ENCODE measurements at regions not wholly inside any gene's neighbourhood (a gene's known extent, or its start where the extent isn't known, plus 50 kb on each side); places are given as distances from the start of the nearest gene placed in this dataset.
"Not testable (repeated sequence)": the region's sequence is repeated elsewhere in the genome, so short reads cannot be mapped to it uniquely, and the experiment has no call there.

DNA sequence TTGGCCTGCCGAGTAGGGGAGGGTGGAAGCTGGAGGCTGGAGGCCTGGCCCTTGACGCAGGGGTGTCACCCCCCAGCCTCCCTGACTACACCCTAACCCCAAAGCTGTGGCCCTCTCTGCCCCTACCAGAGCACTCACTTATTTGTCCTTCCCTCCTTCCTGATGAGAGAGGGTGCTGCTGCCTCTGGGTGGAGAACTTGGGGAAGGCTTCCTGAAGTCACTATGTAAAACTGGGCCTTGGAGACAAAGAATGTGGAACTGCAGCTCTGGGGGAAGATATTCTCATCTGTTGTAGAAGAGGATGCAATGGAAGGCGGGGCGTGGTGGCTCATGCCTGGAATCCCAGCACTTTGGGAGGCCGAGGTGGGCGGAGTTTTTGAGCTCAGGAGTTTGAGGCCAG lies 485.2 kb downstream of the ZNF536 start:
- no peak for DNase-seq

DNA sequence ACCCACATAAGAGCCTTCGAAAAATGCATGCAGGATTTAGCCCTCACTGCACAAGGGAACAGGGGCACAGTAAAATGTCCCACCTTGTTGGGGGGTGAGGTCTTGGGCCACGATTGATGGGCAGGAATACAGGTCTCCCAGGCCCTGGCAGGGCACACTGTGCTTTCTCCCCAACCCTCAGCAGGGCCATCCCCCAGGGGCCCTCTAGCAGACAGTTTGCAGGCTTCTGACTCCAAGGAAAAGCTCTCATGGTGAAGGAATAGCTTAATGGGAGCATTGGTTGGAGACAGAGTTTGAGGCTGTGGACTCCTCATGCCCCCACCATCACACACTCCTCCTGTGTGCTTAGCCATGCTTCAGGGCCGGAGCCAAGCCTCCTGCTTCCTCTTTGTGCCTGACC lies 484.6 kb downstream of the ZNF536 start:
- DNase-seq = no peak

DNA sequence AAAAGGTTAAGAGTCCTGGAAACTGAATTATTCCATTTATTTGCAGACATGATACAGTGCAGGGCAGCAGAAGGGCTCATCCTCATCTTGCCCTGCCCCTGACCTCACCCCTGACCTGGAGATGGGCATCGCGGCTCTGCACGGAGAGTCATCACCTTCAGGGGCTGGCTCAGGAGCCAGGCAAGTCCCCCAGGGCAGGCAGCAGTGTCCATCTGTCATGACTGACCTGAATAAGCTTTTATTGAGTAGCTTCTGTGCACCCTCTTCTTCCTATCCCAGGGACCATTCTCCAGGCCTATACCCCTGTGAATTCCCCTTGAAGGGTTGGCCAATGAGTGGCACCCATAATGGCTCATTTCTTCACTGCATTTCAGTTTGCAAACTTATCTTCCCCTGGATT lies 484.2 kb downstream of the ZNF536 start:
- no peak for DNase-seq

GRCh38 chr19:30855442-30855841 lies 483.3 kb downstream of the ZNF536 start:
- DNase-seq = no peak

DNA sequence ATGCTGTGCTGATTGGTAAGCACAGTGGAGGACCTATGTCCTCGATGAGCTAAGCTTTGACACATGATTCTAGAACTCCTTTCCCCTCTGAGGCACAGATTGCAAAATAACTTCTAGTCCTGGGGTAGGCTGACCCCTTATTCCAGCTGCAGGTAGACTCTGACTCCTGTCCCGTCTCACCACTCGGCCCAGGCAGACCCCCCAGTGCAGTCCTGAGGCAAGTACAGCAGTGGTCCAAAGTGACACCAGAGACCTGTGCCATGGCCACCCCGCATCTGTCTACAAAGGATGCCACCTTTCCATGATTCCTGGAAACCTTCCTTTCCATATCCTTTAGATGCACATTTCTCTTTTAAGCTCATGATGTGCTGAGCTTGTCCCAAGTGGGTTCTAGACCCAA lies 482.5 kb downstream of the ZNF536 start:
- DNase-seq = no peak

GRCh38 chr19:30854207-30854606 lies 482.0 kb downstream of the ZNF536 start:
- no peak for DNase-seq

- no peak for DNase-seq
These were observed 480.9 kb downstream of the ZNF536 start for GRCh38 chr19:30853036-30853435.

DNA sequence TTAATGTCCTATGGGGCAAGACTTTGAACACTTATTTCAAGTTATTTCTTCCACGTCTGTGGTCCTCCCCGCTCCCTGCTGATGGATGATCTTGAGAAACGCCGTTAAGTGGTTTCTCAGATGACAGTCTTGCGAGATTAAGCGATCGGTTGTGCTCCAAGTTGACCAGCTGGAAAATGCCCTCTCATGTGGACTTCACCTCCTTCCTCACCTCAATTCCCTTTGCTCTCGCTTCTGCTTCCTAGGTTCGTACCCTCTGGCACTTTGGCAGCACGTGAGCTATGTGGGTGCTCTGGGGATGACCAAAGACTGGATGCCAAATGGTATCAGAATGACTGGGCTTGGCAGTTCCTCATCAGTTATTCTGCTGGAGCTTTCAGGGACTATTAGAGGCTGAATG lies 480.0 kb downstream of the ZNF536 start:
- no peak for DNase-seq

DNA sequence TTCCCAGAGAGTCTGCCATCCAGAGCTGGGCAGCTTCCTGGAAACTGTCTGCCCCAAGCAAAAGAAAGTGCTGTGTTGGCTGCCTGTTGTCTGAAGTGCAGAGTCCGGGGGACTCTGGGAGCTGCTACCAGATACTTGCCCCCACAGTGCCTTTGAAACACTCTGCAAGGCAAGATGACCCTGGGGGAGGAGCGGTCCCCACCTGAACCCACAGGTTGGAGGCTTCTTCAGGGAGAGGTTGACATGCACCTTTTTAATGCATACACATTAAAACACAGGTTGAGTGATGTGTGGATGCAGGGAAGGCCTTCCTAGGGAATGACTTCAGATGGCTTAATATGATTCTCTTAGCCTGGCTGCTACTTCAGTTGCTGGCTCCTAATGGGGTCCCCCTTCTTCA lies 479.5 kb downstream of the ZNF536 start:
- DNase-seq = no peak

GRCh38 chr19:30848636-30849425 lies 476.6 kb downstream of the ZNF536 start:
- DNase-seq = no peak

DNA sequence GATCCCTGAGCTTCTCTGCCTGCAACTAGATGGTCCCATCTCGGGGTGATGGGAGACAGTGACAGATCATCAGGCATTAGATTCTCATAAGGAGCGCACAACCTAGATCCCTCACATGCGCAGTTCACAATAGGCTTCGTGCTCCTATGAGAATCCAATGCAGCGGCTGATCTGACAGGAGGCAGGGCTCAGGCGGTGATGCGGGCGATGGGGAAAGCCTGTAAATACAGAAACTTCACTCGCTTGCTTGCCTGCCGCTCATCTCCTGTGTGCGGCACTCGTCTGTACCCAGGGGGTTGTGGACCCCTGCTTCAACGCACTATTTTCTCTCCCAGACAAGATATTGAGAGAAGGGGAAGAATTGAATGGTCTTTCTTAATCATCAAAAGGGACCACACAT lies 473.9 kb downstream of the ZNF536 start:
- DNase-seq = no peak

- DNase-seq = no peak
These were observed 470.7 kb downstream of the ZNF536 start for GRCh38 chr19:30842926-30843325.

DNA sequence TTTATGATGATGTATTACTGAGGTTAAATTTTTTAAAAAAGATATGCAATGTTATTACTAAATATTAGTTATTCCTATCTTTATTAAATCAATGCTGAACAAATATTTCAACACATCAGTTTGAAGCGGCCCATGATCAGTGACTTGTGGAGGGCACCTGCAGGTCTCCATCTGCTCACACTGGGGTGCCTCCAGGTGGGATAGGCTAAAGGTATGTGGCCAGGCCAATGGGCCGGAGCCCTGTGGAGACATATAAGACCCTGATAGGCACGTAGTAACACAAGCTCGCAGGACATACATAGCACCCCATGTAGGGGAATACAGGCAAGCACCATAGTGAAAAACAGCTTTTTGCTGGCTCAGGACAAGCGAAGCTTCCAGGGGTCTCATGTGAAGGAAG lies 469.8 kb downstream of the ZNF536 start:
- no peak for DNase-seq

GRCh38 chr19:30830875-30831274 lies 458.7 kb downstream of the ZNF536 start:
- no peak for DNase-seq

DNA sequence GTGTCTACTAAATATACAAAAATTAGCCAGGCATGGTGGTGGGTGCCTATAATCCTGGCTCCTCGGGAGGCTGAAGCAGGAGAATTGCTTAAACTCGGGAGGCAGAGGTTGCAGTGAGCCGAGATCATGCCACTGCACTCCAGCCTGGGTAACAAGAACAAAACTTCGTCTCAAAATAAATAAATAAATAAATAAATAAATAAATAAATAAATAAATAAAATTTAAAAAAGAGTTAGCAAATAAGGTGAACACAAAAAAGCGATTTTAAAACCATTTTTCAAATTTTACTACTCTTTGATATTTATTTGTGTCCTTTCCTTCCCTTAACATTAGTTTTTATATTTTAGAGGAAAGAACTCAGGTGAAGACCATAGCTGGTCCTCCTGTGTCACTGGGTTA lies 453.3 kb downstream of the ZNF536 start:
- DNase-seq = not testable (repeated sequence)

GRCh38 chr19:30824809-30825208 lies 452.6 kb downstream of the ZNF536 start:
- DNase-seq = no peak

GRCh38 chr19:30817965-30818567 lies 445.9 kb downstream of the ZNF536 start:
- no peak for DNase-seq

GRCh38 chr19:30817197-30817596 lies 445.0 kb downstream of the ZNF536 start:
- no peak for DNase-seq

DNA sequence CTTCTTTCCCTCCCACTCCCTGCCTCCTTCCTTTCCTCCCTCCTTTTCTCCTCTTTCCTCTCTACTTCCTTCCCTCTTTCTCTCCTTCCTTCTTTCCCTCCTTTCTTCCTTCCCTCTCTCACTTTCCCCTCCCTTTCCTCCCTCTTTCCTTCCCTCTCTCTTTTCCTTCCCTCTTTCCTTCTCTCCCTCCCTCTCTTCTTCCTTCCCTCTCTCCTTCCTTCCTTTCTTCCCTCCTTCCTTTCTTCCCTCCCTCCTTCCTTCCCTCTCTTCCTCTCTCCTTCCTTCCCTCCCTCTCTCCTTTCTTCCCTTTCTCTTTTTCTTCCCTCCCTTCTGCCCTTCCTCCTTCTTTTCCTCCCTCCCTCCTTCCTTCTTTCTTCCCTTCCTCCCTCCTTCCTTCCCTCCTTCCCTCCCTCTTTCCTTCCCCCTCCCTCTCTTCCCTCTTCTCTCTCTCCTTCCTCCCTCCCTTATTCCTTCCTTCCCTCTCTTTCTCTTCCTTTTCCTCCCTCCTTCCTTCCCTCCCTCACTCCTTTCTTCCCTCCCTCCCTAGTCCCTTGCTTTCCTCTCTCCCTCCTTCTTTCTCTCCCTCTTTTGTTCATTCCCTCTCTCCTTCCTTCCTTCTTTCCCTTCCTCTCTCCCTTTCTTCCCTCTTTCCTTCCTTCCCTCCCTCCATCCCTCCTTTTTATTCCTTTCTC lies 443.9 kb downstream of the ZNF536 start:
- no peak for DNase-seq

- DNase-seq = no peak
These were observed 440.0 kb downstream of the ZNF536 start for GRCh38 chr19:30812099-30812678.

- DNase-seq = no peak
These were observed 439.4 kb downstream of the ZNF536 start for GRCh38 chr19:30811397-30812098.

- no peak for DNase-seq
These were observed 438.5 kb downstream of the ZNF536 start for GRCh38 chr19:30810726-30811125.

DNA sequence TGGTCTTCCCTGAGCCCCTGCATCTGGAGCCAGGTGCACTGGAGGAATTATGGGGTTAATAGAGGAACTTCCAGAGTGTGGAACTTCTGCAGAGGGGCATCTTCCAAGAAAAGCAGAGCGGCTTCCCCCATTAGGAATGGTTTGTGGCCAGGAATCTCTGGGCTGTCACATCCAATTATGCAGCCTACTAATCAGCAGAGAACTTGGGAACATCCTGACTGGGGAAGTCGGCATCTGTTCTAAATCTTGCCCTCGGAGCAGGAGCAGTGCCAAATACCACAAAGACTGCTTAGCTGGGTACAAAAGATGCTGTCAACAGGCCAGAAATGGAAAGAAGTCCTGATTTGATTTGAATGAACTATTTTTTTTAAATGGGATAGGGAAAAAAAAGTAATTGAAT lies 435.1 kb downstream of the ZNF536 start:
- DNase-seq = no peak

Measured in left hindlimb (tissue), 1 donor.